ENCODE measurements at regions not wholly inside any gene's neighbourhood (a gene's known extent, or its start where the extent isn't known, plus 50 kb on each side); places are given as distances from the start of the nearest gene placed in this dataset.

DNA sequence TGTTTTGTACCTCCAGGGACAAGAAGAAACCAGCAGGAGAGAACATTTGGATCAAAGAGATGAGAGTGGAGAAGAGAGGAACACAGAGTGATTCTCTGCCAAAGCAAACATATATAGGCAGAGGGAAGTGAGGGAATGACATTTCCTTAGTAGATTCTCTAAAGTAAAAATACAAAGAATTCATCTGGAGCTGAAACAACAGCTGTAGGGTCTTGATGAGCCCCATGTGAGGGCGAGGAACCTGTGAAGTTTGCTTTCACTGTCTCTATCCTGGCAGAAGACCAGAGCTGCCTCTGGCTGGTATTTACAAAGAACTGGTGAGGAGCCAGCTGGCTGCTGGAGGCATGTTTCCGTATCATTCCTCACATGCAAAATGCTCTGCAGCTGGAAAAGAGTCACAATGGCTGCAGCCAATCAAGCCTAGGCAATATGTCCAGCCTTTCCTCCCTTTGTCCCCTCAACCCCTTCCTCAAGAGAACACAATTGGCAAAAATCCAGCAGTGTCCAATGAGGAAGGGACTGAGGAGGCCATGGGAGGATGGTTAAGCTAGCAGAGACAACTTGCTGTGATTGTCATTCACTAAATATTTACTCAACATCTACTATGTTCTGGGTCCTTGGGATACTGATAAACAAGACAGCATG lies 122.5 kb downstream of the PHLDA1 start:
- DNase-seq (ENCODE audit: low read depth in 2 of 2) = no peak

DNA sequence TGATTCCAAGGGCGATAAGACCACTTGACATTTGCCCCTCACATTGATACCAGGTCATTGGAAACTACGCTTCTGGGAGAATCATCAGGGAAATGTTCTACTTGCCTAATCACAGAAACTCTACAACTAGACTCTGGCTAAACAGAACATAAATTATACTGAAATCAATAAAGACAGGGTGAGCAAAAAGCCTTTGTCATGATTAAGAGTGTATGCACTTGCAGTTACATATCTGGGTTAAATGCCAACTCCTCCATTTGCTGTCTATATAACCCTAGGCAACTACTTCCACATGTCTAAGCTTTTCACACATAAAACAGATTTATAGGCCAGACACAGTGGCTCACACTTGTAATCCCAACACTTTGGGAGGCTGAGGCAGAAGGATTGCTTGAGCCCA lies 125.7 kb downstream of the PHLDA1 start:
- no peak for DNase-seq (ENCODE audit: low read depth in 2 of 2)

DNA sequence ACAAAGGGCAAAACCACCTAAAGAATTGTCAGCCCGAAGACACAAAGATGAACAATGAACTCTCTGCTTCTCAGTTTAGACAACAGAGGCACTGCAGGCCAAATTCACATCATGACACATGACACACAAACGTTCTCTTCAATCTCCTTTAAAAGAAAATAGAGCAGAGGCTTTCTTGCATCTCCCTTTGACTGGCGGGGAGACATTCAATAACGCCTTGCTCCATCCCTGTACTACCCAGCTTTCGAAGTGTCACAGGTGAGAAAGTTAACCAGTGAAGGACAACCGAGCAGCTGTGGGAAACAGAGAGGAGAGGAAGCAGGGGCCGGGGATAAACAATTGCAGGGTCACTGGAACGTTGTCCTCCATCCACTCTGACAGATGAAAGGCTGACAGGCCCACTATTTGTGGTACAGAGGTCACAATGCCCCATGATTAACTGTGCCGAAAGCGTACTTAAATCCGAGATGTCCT lies 130.8 kb downstream of the PHLDA1 start:
- no peak for DNase-seq (ENCODE audit: low read depth in 2 of 2)

DNA sequence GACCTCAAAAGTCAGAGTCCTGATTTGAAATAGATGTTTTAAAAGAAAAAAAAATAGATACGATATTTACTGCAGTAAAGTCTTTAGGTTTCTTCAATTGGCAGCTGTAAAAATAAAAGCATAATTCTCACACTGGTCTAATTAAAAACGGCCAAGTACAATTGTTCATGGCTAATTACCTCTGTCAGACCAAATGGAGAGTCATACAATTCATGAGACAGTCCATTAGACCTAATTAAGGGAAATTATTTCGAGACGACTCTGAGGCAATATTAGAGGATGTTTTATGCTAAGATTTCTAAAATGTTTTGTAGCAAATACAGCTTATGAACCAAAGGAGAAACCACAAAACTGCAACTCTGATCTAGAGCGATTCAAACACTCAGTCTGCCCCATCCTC lies 131.3 kb downstream of the PHLDA1 start:
- DNase-seq (ENCODE audit: low read depth in 2 of 2) = no peak

DNA sequence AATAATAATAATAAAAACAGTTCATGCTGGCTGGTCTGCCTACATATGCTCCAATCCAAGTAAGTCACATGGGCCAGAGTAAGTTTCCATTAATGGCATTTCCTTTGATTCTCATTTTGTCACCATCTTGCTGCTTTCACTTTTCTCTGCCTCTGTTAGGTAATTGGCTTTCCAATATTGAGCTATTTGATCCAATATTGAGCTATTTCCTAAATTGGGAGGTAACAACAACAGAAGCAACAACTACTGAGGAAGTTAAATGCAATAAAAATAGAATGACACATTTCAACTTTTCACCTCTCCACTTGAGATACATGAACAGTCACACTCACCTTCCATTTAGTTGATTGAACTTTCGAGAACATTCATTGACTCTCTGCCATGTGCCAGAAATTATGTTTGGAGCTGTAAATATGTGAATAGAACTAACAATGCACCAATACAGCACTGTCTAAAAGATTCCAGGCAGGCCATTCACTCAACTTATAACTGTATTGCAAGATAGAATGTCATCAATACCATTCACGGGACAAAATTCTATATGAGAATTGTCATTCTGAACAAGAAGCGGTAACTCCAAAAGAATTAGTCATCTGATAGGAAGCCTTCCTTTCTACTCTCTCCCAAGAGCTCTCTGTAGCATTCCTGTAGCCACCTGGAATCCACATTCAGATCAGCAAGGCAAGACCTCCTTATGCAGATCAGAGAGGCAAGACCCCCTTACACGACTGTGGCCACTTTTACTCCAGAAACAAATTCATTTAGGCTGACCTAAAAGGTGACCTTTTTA lies 136.4 kb downstream of the PHLDA1 start:
- DNase-seq (ENCODE audit: low read depth in 2 of 2) = no peak

DNA sequence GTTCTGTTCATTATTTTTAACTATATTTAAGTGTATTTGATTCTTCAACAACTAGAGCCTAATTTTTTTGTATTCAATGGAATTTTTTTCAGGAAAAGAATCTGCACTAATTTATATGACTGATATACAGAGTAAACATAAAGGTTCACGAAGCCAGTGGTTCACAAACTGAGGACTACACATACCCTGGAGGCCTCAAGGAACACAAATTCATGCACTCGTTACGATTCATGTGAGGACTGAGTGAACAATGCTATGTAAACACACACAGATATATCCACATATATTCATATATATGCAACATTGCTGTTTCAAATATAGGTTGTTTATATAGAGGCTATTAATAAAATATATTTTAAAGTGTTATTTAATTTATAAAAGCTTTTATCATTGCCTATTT lies 137.8 kb downstream of the PHLDA1 start:
- no peak for DNase-seq (ENCODE audit: low read depth in 2 of 2)

DNA sequence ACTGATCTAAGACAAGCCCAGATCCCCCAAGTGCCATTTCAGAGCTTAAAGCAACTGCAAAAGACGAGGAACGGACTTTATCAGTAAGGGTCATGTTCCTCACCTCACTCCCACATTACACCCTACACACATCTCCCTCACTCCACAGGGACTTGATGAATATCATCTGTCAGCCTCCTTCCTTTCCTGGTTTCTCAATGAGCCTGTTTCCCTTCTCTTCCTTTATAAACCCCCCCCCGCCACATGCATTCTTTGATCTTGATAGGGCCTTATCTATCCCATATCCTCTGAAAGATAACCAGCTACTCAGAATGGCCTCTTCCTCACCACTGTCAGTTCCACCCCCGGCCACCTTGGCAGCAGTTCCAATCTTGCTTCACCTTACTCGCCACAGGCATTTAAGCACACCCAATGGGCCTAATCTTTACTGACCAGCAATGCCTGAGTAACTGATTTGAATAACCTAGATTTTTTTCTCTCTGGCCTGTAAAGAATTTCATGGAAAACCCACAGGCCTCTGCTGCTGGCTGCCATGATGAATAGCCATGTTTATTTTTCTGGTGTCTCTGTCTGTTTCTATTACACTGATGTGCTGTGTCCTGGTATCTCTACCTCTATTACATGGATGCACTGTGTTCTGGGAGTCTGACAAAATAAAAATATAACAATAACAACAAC lies 138.7 kb downstream of the PHLDA1 start:
- no peak for DNase-seq (ENCODE audit: low read depth in 2 of 2)

DNA sequence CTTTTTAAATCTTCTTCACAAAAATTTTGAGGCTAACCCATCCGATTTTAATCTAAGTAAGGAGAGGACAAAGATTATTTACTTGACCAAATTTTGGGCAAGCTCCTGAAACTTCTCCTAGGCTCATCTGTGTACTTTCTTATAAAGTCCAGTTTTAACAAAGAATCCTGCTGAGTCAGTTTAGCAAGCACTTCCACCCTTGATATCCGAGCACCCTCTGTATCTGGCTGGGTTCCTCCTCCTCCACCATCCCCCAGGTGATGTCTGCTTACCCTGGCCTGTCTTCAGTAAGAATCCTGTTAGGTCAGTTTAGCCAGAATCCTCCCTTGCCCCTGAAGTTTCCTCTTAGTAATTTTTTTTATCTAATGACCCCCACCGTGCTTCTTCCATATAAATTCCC lies 140.5 kb downstream of the PHLDA1 start:
- DNase-seq (ENCODE audit: low read depth in 2 of 2) = no peak

DNA sequence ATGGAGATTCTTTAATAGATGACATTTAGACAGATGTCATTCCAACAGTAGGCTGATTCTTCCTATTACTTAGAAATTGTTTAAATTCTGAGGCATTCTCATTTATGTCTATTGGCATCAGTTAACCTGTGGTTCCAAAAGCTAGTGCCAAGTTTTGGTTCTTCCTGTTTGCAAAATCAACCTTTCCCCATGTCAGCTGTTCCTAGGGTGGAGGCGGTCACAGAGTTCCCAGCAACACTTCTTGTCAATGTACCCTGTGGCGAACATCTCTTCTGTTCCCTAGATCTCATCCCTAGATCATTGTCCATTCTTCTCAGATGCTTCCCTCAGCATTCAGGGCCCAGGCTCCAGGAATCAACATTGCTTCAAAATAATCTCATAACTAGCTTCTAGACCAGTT lies 140.9 kb downstream of the PHLDA1 start:
- no peak for DNase-seq (ENCODE audit: low read depth in 2 of 2)

DNA sequence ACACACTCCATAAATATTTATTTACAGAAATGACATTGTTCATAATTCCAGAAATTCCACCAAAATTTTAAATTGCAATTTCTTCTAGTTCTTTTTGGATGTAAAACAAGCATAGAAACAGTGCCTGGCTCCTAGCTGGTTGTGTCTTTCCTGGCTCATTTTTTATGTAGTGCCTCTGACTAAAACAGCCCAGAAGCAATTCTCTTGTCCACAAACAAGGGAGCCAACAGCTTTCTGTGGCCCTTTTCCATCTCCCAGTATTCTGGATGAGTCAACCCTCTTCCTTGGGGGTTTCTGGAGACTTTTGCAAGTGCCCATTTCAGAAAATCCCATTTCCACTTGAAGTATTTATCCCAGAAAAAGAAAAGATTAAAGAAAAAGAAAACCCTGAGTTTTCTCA lies 141.4 kb downstream of the PHLDA1 start:
- DNase-seq (ENCODE audit: low read depth in 2 of 2) = no peak

DNA sequence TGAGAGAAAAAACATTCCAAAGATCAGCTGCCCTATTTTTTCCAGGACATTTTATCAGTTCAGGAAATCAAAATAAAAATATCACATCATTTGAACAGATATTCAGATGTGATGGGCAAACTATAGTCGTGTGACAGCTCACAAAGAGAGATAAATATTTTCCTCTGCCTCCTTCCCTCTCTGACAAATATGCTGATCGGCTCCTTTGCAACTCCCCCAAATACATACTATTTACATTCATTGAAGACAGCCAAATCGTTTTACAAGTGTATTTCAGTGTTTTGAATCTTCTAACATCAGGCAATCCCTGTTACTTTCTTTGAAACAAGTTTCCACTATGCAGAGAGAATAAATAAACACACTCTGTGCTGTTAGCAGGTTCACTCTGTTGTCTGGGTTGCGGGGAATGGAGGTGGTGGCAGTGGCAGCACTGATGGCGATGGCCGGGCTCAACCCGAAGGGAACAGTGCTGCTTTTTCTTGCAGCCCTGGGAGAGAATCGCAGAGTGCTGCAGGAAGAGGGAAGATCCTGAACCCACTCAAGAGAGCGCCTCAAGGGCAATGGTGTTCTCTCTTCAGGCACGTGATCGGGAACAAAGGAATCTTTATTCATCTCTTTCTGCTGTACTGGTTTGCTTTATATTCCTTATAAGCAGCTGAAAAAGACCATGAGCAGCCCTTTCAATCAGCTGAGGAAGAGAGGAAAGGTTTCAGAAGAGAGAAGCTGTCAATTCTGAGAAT lies 142.5 kb downstream of the PHLDA1 start:
- DNase-seq (ENCODE audit: low read depth in 2 of 2) = no peak

DNA sequence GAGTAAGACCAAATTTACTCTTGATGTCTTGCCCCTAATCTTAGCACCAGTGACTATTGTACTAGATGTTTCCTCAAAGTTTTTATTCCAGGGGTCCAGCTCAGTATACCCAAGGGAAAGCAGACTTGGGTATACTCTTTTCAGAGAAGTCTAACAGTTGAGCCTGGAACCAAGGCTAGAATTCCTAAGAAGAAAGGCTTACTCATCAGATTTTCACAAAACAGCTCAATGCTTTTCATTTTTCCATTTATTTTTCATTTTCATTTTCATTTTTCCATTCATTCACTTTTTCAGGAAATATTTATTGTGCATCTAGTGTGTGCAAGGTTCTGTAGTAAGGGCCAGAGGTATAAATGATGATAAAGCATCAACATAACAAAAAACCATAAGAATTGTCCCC lies 143.2 kb downstream of the PHLDA1 start:
- no peak for DNase-seq (ENCODE audit: low read depth in 2 of 2)

DNA sequence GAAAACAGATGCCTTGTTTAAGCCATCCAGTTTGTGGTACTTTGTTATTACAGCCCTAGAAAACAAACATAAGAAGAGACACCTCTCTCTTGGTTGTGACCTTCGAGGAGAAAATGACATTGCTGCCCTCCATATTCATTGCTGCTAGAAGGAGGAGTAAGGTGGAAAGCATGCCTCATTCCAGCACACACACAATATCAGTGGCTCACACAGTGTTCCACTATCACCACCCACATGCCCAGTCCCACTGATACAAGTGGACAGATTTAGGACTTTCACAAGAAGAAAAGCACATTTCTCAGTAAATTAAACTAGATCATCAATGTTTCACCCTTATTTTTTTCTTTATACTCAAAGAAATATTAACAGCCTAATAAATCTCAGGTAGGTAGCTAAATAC lies 143.6 kb downstream of the PHLDA1 start:
- DNase-seq (ENCODE audit: low read depth in 2 of 2) = no peak

DNA sequence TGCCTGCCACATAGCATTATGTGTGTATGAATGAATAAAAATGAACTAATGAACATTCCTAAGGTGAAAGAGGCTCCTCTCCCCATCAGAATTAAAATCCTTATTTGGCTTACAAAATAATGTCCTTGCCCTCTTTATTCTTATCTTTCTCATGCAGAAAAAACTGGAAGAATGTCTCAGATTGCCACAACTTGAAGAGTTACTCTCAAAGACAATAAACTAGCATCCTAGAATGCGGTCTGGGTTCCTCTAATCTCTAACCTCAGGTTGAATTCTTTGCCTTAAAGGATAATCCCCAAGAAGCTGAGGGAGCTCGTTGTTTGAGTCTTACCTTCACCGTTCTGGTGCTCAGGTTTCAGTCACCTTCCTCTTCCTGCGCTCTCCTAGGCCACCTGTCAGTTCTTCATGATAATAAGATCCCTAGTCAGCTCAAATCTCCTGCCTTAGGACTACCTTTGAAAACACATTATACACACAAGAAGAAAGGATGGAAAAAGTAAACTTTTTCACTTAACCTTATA lies 147.1 kb downstream of the PHLDA1 start:
- no peak for DNase-seq (ENCODE audit: low read depth in 2 of 2)

DNA sequence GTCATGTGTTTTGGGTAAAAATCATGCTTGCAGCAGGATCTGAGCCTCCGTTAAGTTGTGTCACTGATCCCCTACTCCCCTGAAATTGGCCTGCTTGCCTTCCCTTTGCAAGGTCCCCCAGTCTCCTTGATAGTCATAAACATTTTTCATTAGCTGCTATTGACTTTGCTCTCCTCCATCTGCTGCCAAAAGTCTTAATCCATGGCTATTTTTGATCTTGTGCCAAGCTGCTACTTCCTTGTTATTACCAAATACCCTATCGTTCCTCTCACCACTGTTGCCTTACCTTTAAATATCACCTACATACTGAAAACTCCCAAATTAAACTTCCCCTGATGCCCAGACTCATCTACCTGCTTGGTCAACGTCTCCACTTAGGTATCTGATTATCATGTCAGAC lies 148.3 kb downstream of the PHLDA1 start:
- no peak for DNase-seq (ENCODE audit: low read depth in 2 of 2)

DNA sequence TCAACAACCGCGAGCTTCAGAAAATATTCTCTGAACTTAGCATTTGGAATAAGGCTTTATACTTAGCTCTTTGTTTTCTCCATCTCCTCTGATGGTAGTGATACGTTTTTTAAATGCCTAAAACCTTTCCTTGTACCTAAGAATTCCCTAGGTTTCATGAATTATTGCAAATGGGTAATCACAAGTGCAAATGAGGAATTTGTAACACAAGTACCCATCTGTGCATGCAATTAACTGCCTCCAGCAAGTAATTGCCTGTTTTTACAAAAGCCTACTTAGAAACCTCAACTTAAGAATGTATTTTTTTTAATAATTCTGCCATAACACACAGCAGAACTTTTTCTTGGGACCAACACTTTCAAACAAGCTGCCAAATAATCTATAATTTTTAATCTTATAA lies 149.2 kb downstream of the PHLDA1 start:
- DNase-seq (ENCODE audit: low read depth in 2 of 2) = no peak

DNA sequence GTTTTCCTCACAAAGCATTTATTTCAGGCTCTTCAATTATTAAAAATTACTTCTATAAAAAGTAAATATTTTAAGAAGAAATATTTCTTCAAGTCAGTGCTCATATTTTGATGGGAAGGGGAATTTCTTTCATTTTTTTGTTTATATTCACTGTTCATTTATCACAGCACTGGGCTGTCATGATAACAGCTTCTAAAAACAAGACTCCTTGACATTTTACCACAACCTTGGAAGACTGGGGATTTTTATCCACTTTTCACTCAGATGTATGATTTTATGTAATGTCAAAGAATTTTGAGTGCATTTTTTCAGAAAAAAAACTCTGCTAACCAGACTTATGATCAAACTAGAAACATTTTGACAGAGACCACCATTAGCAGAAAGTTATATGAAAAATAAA lies 149.7 kb downstream of the PHLDA1 start:
- no peak for DNase-seq (ENCODE audit: low read depth in 2 of 2)

DNA sequence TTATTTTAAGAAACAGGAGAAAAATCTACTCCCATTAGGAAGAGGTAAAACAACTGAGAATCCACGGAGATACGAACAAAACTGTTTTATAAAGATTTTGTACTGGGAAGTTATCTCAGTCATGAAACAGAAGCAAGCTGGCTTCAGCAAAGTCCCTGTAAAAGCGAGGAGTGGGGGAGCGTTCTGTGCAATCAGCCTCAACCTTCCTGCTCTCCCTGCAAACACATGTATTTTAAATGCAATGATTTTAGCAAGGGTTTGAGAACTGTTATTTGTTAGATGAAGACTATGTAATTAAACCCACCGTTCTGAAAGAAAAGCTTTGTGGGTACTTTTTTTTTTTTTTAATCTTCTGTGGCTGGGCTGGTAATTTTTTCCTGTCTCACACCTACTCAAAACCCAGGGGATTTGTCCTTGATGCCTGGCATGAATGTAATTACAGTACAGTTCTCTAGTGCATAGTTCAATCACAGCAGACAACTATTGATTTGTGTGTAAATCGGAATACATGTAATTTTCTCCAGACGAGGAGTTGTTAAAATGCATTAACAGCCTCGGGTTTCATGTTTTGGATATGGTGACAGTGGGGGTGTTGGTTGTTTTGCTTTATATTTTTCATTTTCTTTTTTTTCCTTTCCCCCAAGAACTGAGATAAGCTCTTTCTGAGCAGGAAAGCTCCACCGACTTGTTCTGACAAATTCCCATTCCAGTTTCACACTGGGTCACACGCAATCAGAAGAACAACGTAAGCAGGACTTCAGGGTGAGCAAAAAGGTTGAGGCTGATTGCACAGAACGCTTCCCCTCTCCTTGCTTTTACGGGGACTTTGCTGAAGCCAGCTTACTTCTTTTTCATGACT lies 153.6 kb downstream of the PHLDA1 start:
- no peak for DNase-seq (ENCODE audit: low read depth in 2 of 2)

DNA sequence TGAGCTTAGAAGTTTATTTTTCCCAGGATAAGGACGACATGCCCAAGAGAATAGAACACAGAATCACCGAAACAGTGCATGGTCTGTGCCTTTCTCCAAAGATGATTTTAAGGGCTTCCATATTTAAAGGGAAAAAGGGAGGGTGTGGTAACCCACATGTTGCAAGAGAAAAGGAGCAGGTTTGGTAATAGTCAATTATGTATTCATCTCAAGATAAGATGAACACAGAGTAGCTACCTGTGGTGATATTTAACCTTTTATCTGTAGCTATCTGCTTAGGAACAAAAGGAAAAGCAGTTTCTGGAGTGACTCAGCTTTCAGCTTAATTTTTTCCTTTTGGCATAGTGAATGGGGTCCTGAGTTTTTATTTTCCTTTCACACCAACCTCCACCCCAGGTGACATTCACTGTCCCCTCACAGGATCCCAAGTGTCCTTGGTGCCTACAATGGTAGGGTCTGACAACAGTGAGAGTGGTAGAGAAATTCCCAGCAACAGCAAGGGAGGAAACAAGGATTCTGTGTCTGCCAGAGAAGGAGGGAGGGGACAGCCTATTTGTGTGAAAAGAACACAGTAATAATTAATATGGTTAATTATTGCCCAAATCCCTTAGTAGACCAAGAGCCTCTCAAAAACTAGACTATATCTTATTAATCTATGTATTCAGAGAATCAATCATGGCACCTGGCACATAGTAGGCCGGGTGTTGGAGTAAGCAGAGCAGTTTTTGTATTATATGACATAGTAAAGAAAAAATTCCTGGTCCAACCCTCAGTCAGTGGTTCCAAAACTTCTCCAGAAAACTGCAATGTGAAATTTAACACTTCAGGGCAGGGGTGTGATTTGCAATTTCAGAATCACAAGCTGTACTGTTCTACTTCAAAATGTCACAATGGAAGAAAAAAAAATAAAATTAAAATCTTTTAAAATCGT lies 154.5 kb downstream of the PHLDA1 start:
- DNase-seq (ENCODE audit: low read depth in 2 of 2) = no peak

DNA sequence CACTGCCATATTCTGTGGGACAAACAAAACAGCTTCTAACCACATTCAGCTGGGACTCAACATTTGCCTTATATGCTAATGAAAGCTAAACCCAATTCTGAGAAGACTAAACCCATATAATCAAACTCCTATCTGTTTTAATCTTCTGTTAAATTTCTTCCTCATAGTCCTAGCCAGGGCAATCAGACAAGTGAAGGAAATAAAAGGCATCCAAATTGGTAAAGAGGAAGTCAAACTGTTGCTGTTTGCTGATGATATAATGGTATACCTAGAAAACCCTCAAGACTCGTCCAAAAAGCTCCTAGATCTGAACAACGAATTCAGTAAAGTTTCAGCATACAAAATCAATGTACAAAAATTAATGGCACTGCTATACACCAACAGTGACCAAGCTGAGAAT lies 157.1 kb downstream of the PHLDA1 start:
- no peak for DNase-seq (ENCODE audit: low read depth in 2 of 2)

All from stimulated activated CD8-positive, alpha-beta memory T cell treated with anti-CD3 and anti-CD28 coated beads, Interleukin-2, amount 100 ng/mL, for 48 hours (primary cell).